HG02571 (cell line): ENCODE measurements at regions not wholly inside any gene's neighbourhood (a gene's known extent, or its start where the extent isn't known, plus 50 kb on each side); places are given as distances from the start of the nearest gene placed in this dataset.

Experiments
- ATAC-seq: cut with Tn5 transposase; IDR thresholded peaks from one replicate; pipeline ENCODE4 v1.9.1; 2021; ENCODE audit warnings: mild to moderate bottlenecking, moderate library complexity; ENCODE audit not compliant: unreplicated experiment

DNA sequence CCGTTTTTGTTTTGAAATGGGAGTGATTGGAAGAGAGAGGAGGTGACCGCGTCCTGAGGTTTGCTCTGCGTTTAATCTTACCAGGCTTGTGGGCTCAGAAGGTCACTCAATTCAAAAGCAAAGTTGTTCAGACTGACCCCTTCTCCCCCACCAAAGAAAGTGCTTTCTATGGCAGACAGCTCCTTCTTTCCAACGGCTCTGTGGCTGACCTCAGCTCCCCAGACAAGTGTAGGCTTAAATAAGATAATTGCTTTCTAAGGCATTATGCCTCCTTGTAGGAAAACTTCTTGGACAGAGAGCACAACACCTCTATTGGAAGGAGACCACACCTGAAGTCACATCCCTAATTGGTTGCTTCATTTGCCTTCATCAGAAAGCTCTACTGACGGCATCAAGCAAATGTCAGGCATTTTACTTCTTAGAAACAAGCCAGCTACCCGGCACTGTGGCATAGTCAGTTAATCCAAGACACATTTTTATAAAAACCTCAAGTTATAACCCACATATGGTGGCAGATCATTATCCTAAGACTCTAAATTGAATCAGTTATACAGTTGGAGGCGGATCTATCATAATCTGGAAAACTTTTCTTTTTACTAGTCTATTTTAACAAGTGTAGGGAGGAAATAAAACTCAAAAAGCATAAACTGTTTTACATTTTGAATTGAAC is 94.9 kb downstream of the TMEM174 start:
- ATAC-seq = no peak

DNA sequence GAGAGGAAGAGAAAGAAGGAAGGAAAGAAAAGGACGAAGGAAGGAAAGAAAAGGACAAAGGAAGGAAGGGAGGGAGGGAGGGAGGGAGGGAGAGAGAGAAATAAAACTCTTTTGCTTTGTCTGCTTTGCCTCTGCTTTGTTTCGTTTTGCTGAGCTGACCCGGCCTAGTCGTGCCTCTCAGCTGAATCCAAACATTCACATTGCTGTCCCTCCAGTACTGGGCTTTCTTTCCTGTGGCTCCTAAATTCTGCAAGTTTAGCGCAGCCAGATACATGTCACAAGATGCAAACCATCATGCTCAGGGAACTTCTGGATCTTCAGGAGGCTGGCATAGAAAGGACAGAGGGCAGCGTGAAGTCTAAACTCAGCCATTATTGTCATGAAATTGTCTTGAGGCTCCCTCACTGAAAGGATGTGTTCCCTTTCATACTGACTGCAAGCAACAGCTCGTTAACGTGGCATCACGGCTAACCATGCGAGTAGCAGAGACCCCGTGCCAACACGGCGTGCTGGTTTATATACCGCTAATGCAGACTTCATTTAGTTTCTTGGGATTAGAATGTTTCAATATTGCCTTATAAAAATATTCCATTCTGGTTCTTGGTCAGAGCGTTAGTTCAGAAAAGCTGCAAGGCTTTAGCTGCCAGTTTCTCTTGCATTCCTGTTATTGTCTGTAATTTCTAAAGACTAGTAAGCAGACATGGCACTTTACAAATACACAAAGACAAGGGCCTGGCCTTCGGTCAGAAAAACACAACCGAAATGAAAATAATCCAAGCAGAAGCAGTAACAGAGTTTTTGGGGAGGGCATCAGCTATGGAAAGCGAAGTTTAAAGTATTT is 94.2 kb downstream of the TMEM174 start:
- ATAC-seq = no peak

DNA sequence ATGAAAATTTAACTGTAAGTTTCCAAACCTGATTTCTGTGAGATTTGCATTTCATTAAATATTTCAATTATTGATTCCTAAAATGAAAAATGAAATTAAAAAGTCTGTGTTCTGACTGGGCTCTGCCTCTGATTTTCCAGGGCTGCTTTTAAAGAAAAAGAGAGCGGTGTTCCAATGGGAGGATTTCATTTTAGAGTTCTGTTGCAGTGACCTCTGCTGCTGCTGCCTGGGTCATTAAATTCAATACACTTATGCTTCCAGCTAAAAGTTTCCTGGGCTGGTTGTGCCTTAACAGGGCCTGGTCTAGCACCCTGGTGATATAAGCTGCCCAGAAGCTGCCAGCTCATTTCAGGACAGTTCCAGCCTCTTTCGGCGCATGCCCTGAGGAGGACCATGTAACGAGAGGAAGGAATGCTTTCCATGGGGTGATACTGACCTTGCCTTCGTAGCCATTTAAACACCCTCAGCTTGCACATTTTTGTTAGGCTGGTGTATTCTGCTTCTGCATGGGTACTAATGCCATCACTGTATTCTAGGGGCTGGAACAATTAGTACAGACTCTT is 93.3 kb downstream of the TMEM174 start:
- no peak for ATAC-seq

DNA sequence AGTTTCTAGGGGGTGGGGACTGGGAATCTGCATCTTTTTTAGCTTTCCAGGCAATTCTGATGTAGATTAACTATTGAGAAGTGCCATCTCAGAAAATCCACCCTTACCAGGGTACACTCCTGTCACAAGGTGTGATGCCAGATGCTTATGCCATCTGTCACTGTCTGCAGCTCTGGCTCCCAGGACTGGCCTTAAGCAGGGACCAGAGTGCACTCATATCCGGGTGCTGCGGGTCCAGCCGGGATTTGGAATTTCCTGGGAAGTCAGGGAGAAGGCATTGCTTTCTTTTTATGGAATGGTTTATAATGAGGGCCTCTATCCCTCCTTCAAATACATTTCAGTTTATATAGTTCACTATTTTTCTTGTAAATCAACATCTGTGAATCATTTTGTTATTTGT is 92.6 kb downstream of the TMEM174 start:
- ATAC-seq = no peak

DNA sequence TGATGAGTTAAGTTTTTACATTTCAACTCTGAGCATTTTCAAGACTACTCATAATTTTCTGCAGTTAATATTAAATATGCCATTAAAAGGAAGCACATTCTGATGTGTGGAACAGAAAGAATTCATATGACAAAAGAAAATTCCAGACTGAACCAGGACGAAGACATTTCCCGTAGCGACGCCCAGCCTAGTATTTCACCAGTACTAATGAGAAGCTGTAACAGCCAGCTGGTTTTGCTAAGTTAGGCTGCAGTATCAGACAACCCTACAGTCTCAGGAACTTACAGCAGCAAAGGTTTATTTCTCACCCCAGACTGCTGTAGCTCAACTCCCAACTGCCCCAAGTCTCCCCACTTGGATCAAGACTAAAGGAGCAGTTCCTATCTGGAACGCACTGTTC is 91.6 kb downstream of the TMEM174 start:
- ATAC-seq = no peak

DNA sequence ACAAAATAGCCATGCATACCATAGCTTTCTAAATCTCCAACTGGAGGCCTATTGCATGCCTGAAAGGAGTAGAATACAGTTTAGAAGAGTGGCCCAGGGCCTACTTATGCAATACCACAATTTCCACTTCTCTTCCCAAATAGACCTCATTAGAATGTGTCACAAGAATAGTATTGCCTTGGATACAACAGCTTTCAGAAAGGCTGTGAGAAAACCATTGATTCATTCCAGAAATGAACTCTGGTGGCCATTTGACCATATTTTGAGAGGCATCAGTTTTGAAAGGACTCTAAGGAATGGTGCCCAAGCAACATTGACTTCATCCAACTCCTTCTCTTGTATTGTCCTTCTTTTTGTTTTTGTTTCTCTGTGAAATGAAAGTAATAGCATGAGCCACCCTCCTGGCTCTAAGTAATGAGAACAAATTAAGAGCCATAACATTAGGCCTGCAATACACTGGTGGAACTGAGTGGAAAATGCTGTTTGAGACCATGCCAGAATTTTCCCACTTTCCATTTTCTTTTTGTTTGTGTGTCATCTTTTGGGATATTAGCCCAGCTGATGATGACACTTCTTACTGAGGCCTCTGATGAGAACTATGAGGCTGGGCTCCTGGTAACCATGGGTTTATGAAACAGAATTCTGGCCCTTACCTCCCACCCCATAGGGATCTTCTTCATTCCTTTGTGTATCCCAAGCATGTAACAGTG is 90.2 kb downstream of the TMEM174 start:
- no peak for ATAC-seq

DNA sequence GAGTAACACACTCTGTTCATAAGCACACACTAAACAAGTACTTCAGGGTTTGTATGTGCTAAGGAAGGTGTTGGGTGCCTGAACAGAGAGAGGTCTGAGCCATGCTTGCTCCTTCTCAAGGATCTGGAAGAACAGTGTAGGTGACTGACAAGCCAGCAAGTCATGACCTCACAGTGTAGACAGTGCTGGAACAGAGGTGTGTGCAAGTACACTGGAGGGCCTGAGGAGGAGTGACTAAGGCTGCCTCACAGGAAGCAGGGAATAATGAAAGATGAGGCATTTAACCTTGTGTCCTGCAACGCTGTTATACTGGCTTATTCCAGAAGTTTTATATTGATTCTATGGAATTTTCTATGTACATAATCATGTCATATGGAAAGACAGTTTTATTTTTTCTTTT is 83.9 kb downstream of the TMEM174 start:
- no peak for ATAC-seq

DNA sequence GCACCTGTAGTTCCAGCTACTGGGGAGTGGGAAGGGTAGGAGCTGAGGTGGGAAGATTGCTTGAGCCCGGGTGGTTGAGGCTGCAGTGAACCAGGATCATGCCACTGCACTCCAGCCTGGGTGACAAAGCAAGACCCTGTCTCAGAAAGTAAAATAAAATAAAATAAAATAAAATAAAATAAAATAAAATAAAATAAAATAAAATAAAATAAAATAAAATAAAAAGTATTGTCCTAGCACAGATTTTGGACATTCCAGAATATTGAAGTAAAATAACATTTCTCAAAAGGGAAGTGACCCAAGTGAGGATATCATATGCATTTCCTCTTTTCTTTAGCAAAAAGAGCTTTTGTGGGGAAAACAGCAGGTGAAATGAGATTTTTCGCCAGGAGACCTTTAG is 83.5 kb downstream of the TMEM174 start:
- no peak for ATAC-seq

DNA sequence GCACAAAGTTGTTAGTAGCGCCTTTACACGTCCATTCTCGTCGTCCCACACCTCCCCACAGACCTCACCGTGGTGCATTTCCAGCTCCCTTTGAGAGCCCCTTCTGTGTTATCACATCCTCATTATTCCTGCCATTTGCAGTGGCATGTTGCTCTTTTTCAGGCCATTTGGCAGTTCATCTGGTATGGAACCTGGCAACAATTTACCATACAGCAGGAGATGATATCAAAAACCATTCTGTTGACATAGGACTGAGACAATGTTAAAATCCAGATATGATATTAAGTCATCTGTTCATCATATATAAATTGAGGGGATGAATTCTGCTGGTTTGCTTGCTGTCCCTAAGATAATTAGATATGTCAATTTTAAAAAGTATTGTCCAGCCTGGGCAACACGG is 83.0 kb downstream of the TMEM174 start:
- no peak for ATAC-seq

DNA sequence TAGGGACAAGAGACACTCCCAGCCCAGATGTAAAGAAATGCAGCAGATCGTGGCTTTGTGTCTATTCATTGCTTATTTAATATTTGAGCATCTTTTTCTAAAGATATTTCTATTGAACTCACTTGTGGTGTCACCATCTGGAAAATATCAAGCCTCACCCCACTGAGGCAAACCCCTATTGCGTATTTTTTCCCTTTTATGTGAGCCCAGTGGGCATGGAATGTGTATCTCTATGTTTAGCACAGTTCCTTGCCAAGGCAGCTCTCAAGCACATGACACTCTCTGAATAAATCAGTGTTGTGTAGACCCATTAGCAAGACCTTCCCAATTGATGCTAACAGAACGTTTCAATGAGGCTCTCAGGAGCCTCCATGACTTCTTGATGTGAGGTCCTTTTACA is 81.6 kb downstream of the TMEM174 start:
- no peak for ATAC-seq

DNA sequence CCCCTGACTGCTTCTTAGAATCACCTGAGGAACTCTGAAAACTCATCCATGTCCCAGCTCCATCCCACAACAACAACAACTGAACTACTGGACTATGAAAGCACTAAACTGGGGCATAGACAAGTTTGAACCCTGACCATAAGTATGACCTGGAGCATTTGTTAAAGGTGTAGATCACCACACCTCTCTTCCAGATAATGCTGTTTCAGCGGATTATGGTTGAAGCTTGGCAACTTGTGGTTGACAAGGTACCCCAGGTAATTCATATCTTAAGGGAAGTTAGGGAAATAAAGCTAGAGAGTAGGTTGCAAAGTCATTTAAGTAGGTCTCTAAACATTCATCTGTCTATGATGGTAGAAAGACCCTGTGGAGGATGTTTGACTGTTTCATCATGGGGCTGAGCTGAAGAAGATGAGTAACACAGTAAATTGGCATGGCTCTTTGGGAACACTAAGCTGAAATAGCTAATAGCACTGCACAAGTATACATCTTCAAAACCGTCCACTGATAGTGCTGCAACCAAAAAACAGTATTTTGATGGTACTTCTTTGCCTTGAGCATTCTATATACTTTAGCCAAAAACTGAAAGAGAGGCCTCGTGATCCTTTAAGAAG is 80.2 kb downstream of the TMEM174 start:
- ATAC-seq = no peak

DNA sequence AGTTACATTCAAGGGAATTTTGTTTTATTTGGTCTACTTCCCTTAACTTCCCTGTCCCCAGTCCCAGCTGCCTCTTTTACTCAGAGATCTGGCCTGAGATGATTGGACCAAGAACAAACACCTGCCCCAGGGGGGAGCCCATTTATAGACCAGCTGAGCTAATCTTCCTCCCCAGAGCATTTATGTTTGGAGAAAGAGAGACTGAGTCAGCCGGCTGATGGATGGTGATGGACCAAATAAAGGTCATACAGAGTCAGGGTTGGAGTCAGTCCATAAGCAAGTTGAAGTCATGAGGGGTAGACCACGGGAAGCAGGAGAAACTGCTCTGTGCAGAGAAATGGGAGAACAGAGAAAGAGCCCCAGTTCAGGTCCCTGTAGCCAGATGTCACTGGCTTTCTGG is 77.7 kb downstream of the TMEM174 start:
- no peak for ATAC-seq

DNA sequence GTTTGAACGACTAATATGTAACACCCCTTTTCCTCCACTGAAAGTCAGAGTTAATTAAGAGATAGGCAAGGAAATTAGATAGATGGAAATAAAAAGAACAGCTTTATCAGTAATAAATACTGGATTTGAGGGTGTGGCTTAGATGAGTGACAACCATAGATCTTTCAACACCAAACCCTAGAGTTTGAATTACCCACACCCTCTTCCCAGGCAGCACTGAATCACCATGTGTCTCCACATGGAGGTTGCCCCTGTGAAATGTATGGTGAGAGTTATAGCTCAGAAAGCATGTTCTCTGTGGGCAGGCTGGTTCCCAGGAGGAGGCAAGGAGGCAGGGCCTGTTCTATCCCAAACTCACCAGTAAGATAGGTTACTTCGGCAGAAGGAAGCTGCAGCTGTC is 69.7 kb downstream of the TMEM174 start:
- no peak for ATAC-seq

DNA sequence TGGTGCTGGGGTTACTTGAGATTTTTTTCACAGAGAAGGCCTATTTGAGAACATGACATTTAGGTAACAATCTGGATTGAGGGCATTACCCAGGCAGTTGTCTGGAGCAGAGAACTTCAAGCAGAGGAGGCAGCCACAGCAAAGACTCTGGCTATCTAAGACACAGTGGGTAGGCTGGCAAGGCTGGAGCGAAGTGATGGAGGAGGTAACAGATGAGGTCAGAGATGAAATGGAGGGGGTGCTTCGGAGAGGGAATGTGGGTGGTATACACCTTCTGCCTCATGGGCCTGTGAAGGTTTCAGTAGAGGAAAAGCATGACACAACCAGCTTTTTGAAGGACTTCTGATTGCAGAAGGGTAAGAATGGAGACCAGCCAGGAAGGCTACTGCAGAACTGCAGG is 65.9 kb downstream of the TMEM174 start:
- no peak for ATAC-seq

DNA sequence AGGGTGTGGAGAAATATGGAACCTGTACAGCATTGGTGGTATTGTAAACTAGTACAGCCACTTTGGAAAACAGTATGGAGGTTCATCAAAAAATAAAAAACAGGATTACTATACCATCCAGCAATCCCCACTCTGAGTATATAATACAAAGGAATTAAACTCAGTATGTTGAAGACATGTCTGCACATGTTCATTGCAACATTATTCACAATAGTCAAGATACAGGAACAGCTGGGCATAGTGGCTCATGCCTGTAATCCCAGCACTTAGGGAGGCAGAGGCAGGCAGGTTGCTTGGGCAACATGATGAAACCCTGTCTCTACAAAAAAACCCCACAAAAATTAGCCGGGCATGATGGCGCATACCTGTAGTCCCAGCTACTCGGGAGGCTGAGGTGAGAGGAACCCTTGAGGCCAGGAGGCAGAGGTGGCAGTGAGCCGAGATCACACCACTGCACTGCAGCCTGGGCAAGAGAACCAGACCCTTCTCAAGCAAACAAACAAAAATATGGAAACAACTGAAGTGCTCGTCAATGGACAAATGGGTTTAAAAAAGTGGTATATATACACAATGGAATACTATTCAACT is 63.6 kb downstream of the TMEM174 start:
- ATAC-seq = no peak

DNA sequence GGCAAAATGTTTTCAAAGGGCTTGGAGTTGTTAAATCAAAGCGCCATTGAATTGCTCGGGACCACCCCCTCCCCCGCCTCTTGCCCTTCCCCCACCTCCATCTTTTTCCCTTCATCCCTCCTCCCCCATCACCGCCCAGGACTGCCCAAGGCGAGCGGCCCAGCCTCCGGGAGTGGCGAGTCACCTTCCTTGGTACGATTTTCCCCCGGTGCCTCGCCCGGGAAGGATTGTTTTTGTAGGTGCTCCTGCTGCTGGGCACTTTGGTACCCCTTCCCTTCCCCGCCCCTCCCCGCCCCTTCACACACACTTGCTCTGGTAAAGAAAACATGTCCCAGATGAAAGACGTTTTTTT is 61.2 kb downstream of the TMEM174 start:
- ATAC-seq = no peak

DNA sequence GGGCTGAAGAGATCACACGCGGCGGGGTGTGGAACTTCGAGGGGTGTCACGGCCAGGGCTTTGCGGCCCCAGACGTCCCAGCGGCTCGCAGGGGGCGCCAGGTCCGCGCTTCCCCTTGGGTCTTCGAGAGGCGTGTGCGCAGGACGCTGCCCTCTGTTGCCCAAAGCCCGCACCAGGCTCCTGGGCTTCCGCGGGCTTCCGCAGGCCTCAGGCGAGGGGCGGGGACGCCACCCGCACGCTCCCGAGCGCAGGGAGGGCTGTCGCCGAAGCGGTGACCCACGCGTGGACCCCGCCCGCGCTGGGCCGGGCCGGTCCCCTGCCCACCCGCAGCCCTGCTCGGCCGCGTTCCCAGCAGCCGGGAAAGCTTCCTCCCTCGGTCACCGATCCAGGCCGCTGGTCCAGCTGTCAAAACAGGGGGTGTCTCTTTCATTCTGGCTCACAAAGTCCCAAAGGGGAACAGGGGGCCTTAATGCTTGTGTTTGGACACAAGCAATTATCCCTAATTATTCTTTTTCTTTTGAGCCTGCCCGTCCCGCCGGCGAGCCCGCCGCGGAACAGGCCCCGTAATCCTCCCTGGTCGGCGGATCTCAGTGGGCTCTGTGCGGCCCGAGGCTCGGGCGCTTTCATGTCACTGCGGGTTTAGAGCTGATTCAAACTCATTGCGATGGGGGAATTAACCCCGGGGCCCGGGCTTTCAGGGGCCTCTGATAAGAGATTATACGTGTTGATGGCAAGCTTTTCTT is 60.6 kb downstream of the TMEM174 start:
- no peak for ATAC-seq

DNA sequence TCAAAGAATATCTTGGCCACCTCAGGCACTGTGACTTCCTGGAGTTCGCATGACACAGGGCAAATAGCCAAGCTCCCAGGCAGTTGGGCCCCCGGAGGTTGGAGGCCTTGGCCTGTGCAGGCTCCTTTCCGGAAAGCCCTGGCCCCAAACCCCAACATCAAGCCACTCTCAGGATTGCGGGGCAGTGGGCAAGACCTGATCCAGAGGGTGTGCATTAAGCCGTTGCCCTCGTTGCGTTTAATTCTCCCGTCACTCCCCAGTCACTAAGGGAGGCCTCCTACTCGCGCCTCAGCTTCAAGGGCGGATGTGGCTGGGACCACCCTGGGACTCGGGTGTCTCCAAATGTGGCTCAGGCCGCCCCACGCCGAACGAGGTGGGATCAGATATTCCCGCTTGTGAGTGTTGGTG is 60.1 kb downstream of the TMEM174 start:
- ATAC-seq = no peak

DNA sequence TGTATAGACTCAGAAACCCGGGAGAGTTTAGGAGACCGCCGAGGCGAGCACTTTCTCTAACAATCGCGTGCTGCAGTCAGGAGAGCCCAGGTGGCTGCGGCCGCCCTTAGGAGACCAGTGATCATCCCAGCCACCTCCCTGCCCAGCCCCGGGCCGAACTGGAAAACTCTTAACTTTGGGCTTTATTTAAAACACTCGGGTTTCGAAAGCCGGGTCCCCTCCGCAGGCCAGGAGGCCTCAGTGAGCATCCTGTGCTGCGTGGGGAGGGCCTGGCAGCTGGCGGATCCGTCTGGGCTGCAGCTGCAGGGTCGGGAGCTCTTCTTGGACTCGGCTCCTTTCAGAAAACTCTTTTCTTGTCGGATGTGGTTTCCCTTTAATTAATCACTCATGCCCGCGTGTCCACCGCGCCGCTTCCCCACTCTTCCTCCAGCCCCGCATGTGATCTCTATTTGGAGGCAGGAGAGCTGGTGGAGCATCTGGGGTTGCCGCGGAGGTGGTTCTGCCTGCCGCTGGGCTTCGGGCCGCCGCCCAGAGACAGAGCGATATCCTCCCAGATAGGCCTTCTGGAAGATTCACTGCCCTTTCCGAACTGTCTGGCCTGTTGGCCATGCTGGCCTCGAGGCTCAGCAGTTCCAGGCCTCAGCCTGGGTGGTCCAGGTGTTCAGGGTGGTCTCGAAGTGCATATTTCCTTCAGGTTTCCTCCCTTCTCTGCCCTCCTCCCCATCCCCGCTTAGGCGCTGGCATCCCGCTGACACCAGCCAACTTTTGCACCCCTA is 59.5 kb downstream of the TMEM174 start:
- no peak for ATAC-seq
